Heart left ventricle (tissue), 13 donors: ENCODE measurements at regions not wholly inside any gene's neighbourhood (a gene's known extent, or its start where the extent isn't known, plus 50 kb on each side); places are given as distances from the start of the nearest gene placed in this dataset.

ENCODE experiments used
- CTCF ChIP-seq, 12 donors: fragments of 200-600 bp; sonication (generic) in 4 of 12; IDR thresholded peaks; one replicate each; pipeline versions ENCODE4 v1.5.0 to v1.8.0; 2018 to 2022; ENCODE audit warnings: antibody characterized with exemption in 12 of 12, mild to moderate bottlenecking in 5 of 12
- POLR2A ChIP-seq, 2 donors: fragments of 450-650 bp; IDR thresholded peaks; one replicate each; pipeline ENCODE4 v1.6.1; 2017; ENCODE audit warnings: antibody characterized with exemption in 2 of 2, mild to moderate bottlenecking in 2 of 2, moderate library complexity in 2 of 2
- donor health status: ischemic (EF 13 %, LVEDD 7.1; RV severe dilation, severe dysfunction).
- donor health status: DM: no; HTN: yes; CAD: no.
- donor health status: DM: no; HTN: no; CAD: no.
- donor health status: ischemic (EF 25% LVEDD 6.9; RV normal size, moderate dysfunction).
- donor health status: ischemic (EF 25% LVEDD 5.7; RV mildly dilated, moderate dysfunction).
- donor health status: ischemic (EF 35%, LVEDD 5.7; RV mildly dilated, moderate dysfunction).
- donor health status: nonischemic (EF 11% LVEDD 7.7; RV severe dilation, severe dysfunction).
- donor health status: DM: yes; HTN: yes; CAD: no.
- donor health status: PGD.
- donor health status: ischemic (EF 29% LVEDD 5.4; RV normal size, mild dysfunction).
- donor health status: nonischemic (EF 23%, LVEDD 6.1; RV moderate dilation, normal function).

GRCh38 chrX:1741816-1742394, 127.0 kb downstream of the ASMT start:
- TF ChIP-seq POLR2A (IDR thresholded peaks at IDR 0.05) (no peak), CTCF (IDR thresholded peaks at IDR 0.05) (no peak)
